A549 (cell line): ENCODE measurements at regions not wholly inside any gene's neighbourhood (a gene's known extent, or its start where the extent isn't known, plus 50 kb on each side); places are given as distances from the start of the nearest gene placed in this dataset.

Experiments
- ATAC-seq, 2 experiments: fragments of 200-7000 bp in 1 of 2; fragments of >200 bp in 1 of 2; cut with Nextera tagmentation in 1 of 2; cut with Tn5 transposase in 1 of 2; 3 replicates each; pipeline versions ENCODE4 v1.8.0 to v1.9.1; 2018 to 2020; ENCODE audit warnings: mild to moderate bottlenecking in 1 of 2, moderate library complexity in 1 of 2
- CTCF ChIA-PET: fragments of 300-600 bp; sonication (Branson Sonifier 250); formaldehyde crosslinking; extraction: SDS; loops from one replicate; lab custom pipeline; 2021; ENCODE audit warnings: antibody characterized with exemption, inconsistent platforms; lab: Yijun Ruan, JAX
- POLR2A ChIA-PET: fragments of 350-600 bp; formaldehyde crosslinking; extraction: SDS; loops from one replicate; lab custom pipeline; 2021; ENCODE audit warnings: antibody characterized with exemption, inconsistent platforms; lab: Yijun Ruan, JAX
- DNase-seq, 2 experiments: peaks; one replicate each; pipeline versions ENCODE4 v3.0.0 to v3.0.0-alpha.2; 2011 to 2016; ENCODE audit warnings: low read depth in 1 of 2, low spot score in 1 of 2
- FAIRE-seq: peaks from 2 replicates; lab custom pipeline; 2011; peaks lifted over from hg19 to GRCh38; lab: Jason Lieb, UNC
- H3K27ac ChIP-seq, 2 experiments: fragments of >200 bp; sonication (Bioruptor Twin); formaldehyde crosslinking; 3 replicates each; pipeline ENCODE4 v1.5.1; 2016 to 2017
- H3K4me1 ChIP-seq: fragments of >200 bp; sonication (Bioruptor Twin); formaldehyde crosslinking; 3 replicates; pipeline ENCODE4 v1.6.1; 2016
- H3K4me2 ChIP-seq: fragments of >200 bp; sonication (Bioruptor Twin); formaldehyde crosslinking; 3 replicates; pipeline ENCODE4 v1.6.1; 2016
- H3K4me3 ChIP-seq: fragments of >200 bp; sonication (Bioruptor Twin); formaldehyde crosslinking; 3 replicates; pipeline ENCODE4 v1.5.1; 2016
- H3K9me3 ChIP-seq: fragments of >200 bp; sonication (Bioruptor Twin); formaldehyde crosslinking; 3 replicates; pipeline ENCODE4 v1.6.1; 2016
- BCL3 ChIP-seq: fragments of >200 bp; sonication (Bioruptor Twin); formaldehyde crosslinking; IDR thresholded peaks from 3 replicates; pipeline ENCODE4 v1.6.1; 2016
- BHLHE40 ChIP-seq: IDR thresholded peaks from 2 replicates; pipeline ENCODE4 v1.6.1; 2012; ENCODE audit warnings: low read depth, low read length, inconsistent platforms
- CEBPB ChIP-seq, 2 experiments: fragments of >200 bp in 1 of 2; sonication (Bioruptor Twin) in 1 of 2; formaldehyde crosslinking in 1 of 2; IDR thresholded peaks; 2 replicates each; pipeline ENCODE4 v1.6.1; 2012 to 2016
- E2F6 ChIP-seq: IDR thresholded peaks from 2 replicates; pipeline ENCODE4 v1.6.1; 2012; ENCODE audit warnings: low read depth, borderline replicate concordance
- EHMT2 ChIP-seq: fragments of 200-600 bp; sonication (generic); IDR thresholded peaks from 2 replicates; pipeline ENCODE4 v1.6.1; 2016; ENCODE audit warnings: antibody characterized with exemption, low read depth, mild to moderate bottlenecking, moderate library complexity
- ELK1 ChIP-seq: fragments of 150-350 bp; IDR thresholded peaks from 2 replicates; pipeline ENCODE4 v1.6.1; 2014; ENCODE audit warnings: low read depth, mild to moderate bottlenecking, low read length
- FOSL2 ChIP-seq, 2 experiments: fragments of 450-650 bp in 1 of 2; fragments of >200 bp in 1 of 2; sonication (Bioruptor Twin) in 1 of 2; formaldehyde crosslinking; IDR thresholded peaks; 2 replicates each; pipeline versions ENCODE4 v1.5.0 to v1.6.1; 2016 to 2020; ENCODE audit warnings: mild to moderate bottlenecking in 1 of 2, moderate library complexity in 1 of 2
- FOXS1 ChIP-seq: fragments of 250-450 bp; sonication (Bioruptor Pico); IDR thresholded peaks from 2 replicates; pipeline ENCODE4 v1.5.0; 2020; ENCODE audit warnings: mild to moderate bottlenecking, moderate library complexity
- GATA3 ChIP-seq: IDR thresholded peaks from 2 replicates; pipeline ENCODE4 v1.6.1; 2012; ENCODE audit warnings: borderline replicate concordance
- HOXB13 ChIP-seq: fragments of 250-450 bp; sonication (Bioruptor Pico); IDR thresholded peaks from 2 replicates; pipeline ENCODE4 v1.5.0; 2020; ENCODE audit warnings: low read depth, mild to moderate bottlenecking, moderate library complexity
- JUNB ChIP-seq: fragments of >200 bp; sonication (Bioruptor Twin); formaldehyde crosslinking; IDR thresholded peaks from 2 replicates; pipeline ENCODE4 v1.6.1; 2016
- MAFK ChIP-seq: fragments of 450-650 bp; IDR thresholded peaks from 2 replicates; pipeline ENCODE4 v1.6.1; 2014; ENCODE audit not compliant: partially characterized antibody
- MAX ChIP-seq: IDR thresholded peaks from 2 replicates; pipeline ENCODE4 v1.6.1; 2012
- NR3C1 ChIP-seq: fragments of >200 bp; sonication (Bioruptor Twin); formaldehyde crosslinking; IDR thresholded peaks from 3 replicates; pipeline ENCODE4 v1.6.1; 2017
- RCOR1 ChIP-seq: fragments of 150-350 bp; IDR thresholded peaks from 2 replicates; pipeline ENCODE4 v1.6.1; 2014; ENCODE audit warnings: antibody characterized with exemption, low read length, low read depth
- REST ChIP-seq: fragments of 200-600 bp; sonication (generic); IDR thresholded peaks from 2 replicates; pipeline ENCODE4 v1.6.1; 2016; ENCODE audit warnings: antibody characterized with exemption, mild to moderate bottlenecking, moderate library complexity
- SREBF2 ChIP-seq: fragments of 450-650 bp; IDR thresholded peaks from 2 replicates; pipeline ENCODE4 v1.6.1; 2014; ENCODE audit warnings: mild to moderate bottlenecking, moderate library complexity
- TFCP2L1 ChIP-seq: fragments of 250-450 bp; sonication (Bioruptor Pico); IDR thresholded peaks from 2 replicates; pipeline ENCODE4 v1.5.0; 2021; ENCODE audit warnings: mild to moderate bottlenecking
- ZC3H11A ChIP-seq: fragments of 450-650 bp; IDR thresholded peaks from 2 replicates; pipeline ENCODE4 v1.6.1; 2014; ENCODE audit warnings: antibody characterized with exemption, mild to moderate bottlenecking
- ZFP36 ChIP-seq: fragments of 450-650 bp; IDR thresholded peaks from 2 replicates; pipeline ENCODE4 v1.6.1; 2014; ENCODE audit warnings: borderline replicate concordance; ENCODE audit not compliant: partially characterized antibody
- ZNF302 ChIP-seq: fragments of 250-450 bp; sonication (Bioruptor Pico); IDR thresholded peaks from 2 replicates; pipeline ENCODE4 v1.9.0; 2021; ENCODE audit warnings: inconsistent platforms, mild to moderate bottlenecking, moderate library complexity
- WGBS: methylation state at CpG from one replicate; pipeline ENCODE4 v1.1.6; 2017; ENCODE audit errors: missing lambda C conversion rate; 5-methylcytosine and 5-hydroxymethylcytosine counted together

GRCh38 chr21:36245649-36246048 is 74.3 kb upstream of the MORC3 start:
- TF ChIP-seq MAFK (no peak), HOXB13 (CRISPR knock-in tag) (no peak), GATA3 (no peak)
- DNase-seq (no peak), ATAC-seq (no peak), FAIRE-seq (no peak)
- WGBS, result 91% methylated on average over 18 of the region's 18 CpGs
- ChIA-PET CTCF (interaction anchor here (0.8 to 2.5 kb wide), 5 partner anchors 10 to 104 kb away, joined by 3 to 6 read pairs (median 4); no protein-coding TSS in a partner anchor), POLR2A (no interaction called here)
- no peak overlapping the region for H3K27ac ChIP-seq
- H3K4me3 ChIP-seq, result no peak overlapping the region
- no peaks in the 10 kb centered on the region for H3K4me1 ChIP-seq
- no peak overlapping the region for H3K4me2 ChIP-seq
- no peaks in the 10 kb centered on the region for H3K9me3 ChIP-seq

- 84% methylated on average over 15 of the region's 23 CpGs for WGBS
- Histone ChIP-seq H3K9me3 (no peaks in the 10 kb centered on the region), H3K4me2 (no peak overlapping the region), H3K4me3 (no peak overlapping the region), H3K4me1 (no peaks in the 10 kb centered on the region), H3K27ac (no peak overlapping the region)
- FAIRE-seq (no peak), DNase-seq (no peak), ATAC-seq (no peak)
- no peak for TF ChIP-seq MAX
- TF ChIP-seq REST, result no peak
- TF ChIP-seq ELK1, result no peak
- TF ChIP-seq E2F6, result no peak
- TF ChIP-seq ZC3H11A, result no peak
- no peak for TF ChIP-seq FOSL2 (IDR thresholded peaks at IDR 0.05)
- TF ChIP-seq FOSL2 (CRISPR knock-in tag; IDR thresholded peaks at IDR 0.05), result no peak
- TF ChIP-seq FOXS1 (CRISPR knock-in tag), result no peak
- TF ChIP-seq SREBF2, result no peak
- no peak for TF ChIP-seq TFCP2L1 (CRISPR knock-in tag)
- POLR2A ChIA-PET, result no interaction called here
- CTCF ChIA-PET, result interaction anchor here (0.8 to 2.5 kb wide), 5 partner anchors 10 to 104 kb away, joined by 3 to 6 read pairs (median 4); no protein-coding TSS in a partner anchor
Measured at GRCh38 chr21:36246080-36246631, 73.8 kb upstream of the MORC3 start.

- WGBS, result 88% methylated on average over 8 of the region's 8 CpGs
- no peaks in the 10 kb centered on the region for H3K4me1 ChIP-seq
- CTCF ChIA-PET, result interaction anchor here (0.8 kb wide), 2 partner anchors 60 to 62 kb away, joined by 3 to 6 read pairs; no protein-coding TSS in a partner anchor
- no peak overlapping the region for H3K27ac ChIP-seq
- FAIRE-seq (no peak), ATAC-seq (no peak), DNase-seq (no peak)
- POLR2A ChIA-PET, result no interaction called here
- no peak for TF ChIP-seq JUNB
- no peak for TF ChIP-seq CEBPB (IDR thresholded peaks at IDR 0.05)
- no peak for TF ChIP-seq RCOR1
- TF ChIP-seq ELK1, result no peak
- TF ChIP-seq ZFP36, result no peak
- TF ChIP-seq EHMT2, result no peak
- no peak for TF ChIP-seq BHLHE40
- no peak for TF ChIP-seq BCL3
- TF ChIP-seq ZNF302 (CRISPR knock-in tag), result no peak
- TF ChIP-seq NR3C1, result no peak
- H3K4me3 ChIP-seq, result no peak overlapping the region
- H3K4me2 ChIP-seq, result no peak overlapping the region
- H3K9me3 ChIP-seq, result no peaks in the 10 kb centered on the region
Measured at GRCh38 chr21:36247316-36248010, 72.5 kb upstream of the MORC3 start.
